ENCODE measurements at regions not wholly inside any gene's neighbourhood (a gene's known extent, or its start where the extent isn't known, plus 50 kb on each side); places are given as distances from the start of the nearest gene placed in this dataset.

GRCh38 chr6:91167846-91168245 lies 581.0 kb upstream of the MAP3K7 start:
- H3K56ac ChIP-seq (replicated peaks; ENCODE audit: insufficient read length, low read depth, low read length), result no peak overlapping the region
- no peak overlapping the region for H3K4me2 ChIP-seq (ENCODE audit: insufficient read depth in 1 of 2, low read depth in 2 of 2, low read length in 2 of 2)
- no peak overlapping the region for H4K5ac ChIP-seq (ENCODE audit: insufficient read length, low read depth, low read length)
- POLR2A ChIA-PET (ENCODE audit: partially characterized antibody), result no interaction called here
- no peak overlapping the region for H3K14ac ChIP-seq (ENCODE audit: insufficient read length)
- no peak overlapping the region for H2BK20ac ChIP-seq (ENCODE audit: low read length)
- no peak overlapping the region for H2BK5ac ChIP-seq (ENCODE audit: low read depth, low read length)
- no peak overlapping the region for H2BK12ac ChIP-seq (ENCODE audit: low read depth, low read length)
- H4K20me1 ChIP-seq (replicated peaks in 1 of 2; ENCODE audit: control insufficient read depth in 1 of 2, insufficient read depth in 2 of 2, low read length in 2 of 2), result no peaks in the 10 kb centered on the region
- no peak overlapping the region for H3K27ac ChIP-seq (ENCODE audit: low read depth, low read length)
- H4K91ac ChIP-seq (replicated peaks; ENCODE audit: insufficient read length, low read length), result no peak overlapping the region
- H2BK15ac ChIP-seq (ENCODE audit: low read length), result no peak overlapping the region
- no peak overlapping the region for H3K4ac ChIP-seq (replicated peaks; ENCODE audit: insufficient read length, low read depth, low read length)
- no peaks in the 10 kb centered on the region for H3K79me1 ChIP-seq (ENCODE audit: low read depth, low read length)
- no peaks in the 10 kb centered on the region for H3K27me3 ChIP-seq (replicated peaks in 1 of 4; ENCODE audit: control insufficient read depth in 3 of 4, extremely low read depth in 1 of 4, insufficient read depth in 3 of 4, low read length in 3 of 4)
- H2AK5ac ChIP-seq (ENCODE audit: low read depth, low read length), result no peak overlapping the region
- H3K9ac ChIP-seq (replicated peaks in 1 of 4; ENCODE audit: extremely low read depth in 1 of 4, low read depth in 3 of 4, low read length in 3 of 4), result no peak overlapping the region
- CTCF ChIA-PET (ENCODE audit: partially characterized antibody), result interaction anchor here (0.7 to 1.9 kb wide), 9 partner anchors 9 to 858 kb away, joined by 3 to 8 read pairs (median 4); no protein-coding TSS in a partner anchor
- no peak overlapping the region for H3K23ac ChIP-seq (ENCODE audit: insufficient read length)
- H3K18ac ChIP-seq (ENCODE audit: extremely low read depth, low read length), result no peak overlapping the region
- H4K8ac ChIP-seq (ENCODE audit: extremely low read depth, insufficient read depth, low read length), result no peak overlapping the region
- 78% methylated on average over 3 of the region's 3 CpGs; no CpG with 5 or more reads in 1 of the 2 experiments for WGBS, 2 experiments (ENCODE audit: extremely low coverage in 1 of 2, insufficient coverage in 1 of 2, insufficient read length in 1 of 2, insufficient replicate concordance in 2 of 2, low coverage in 1 of 2, low lambda C conversion rate in 2 of 2, missing lambda C conversion rate in 1 of 2)
- H3K9me3 ChIP-seq (ENCODE audit: insufficient read depth in 2 of 2, low read depth in 1 of 2, low read length in 1 of 2), result no peaks in the 10 kb centered on the region
- H3K36me3 ChIP-seq (ENCODE audit: control insufficient read depth in 2 of 4, insufficient read depth in 4 of 4, low read length in 3 of 4), result no peaks in the 10 kb centered on the region
- H3K79me2 ChIP-seq (ENCODE audit: control insufficient read depth in 1 of 2, insufficient read depth in 2 of 2, low read length in 2 of 2), result no peaks in the 10 kb centered on the region
- FAIRE-seq (no peak), DNase-seq (ENCODE audit: low read depth in 1 of 2, low spot score in 2 of 2) (no peak)
- H3K23me2 ChIP-seq (ENCODE audit: low read depth, low read length), result no peaks in the 10 kb centered on the region
- H3K4me3 ChIP-seq (ENCODE audit: extremely low read depth in 1 of 4, insufficient read depth in 2 of 4, low read depth in 3 of 4, low read length in 4 of 4), result no peak overlapping the region
- no peak overlapping the region for H2AFZ ChIP-seq (ENCODE audit: low read length)
- H3K4me1 ChIP-seq (replicated peaks in 1 of 4; ENCODE audit: control insufficient read depth in 3 of 4, insufficient read depth in 4 of 4, low read length in 3 of 4), result peaks cover 0 to 3% (median 0%) of the 10 kb centered on the region in 4 experiments; a peak in 1 of 7 replicates
- no peak overlapping the region for H2BK120ac ChIP-seq (replicated peaks; ENCODE audit: low read depth, low read length)
- TF ChIP-seq RAD21 (IDR thresholded peaks at IDR 0.05 in 1 of 2, conservative IDR thresholded peaks at IDR 0.05 in 1 of 2; ENCODE audit: low read depth in 2 of 2, low read length in 2 of 2), result peak; percentile 51 to 53
- peak in 2 of 3 experiments; percentile 42 to 73; a peak in 3 of 4 replicates for TF ChIP-seq CTCF (IDR thresholded peaks at IDR 0.05; ENCODE audit: control extremely low read depth in 1 of 3, insufficient read depth in 1 of 3, low read depth in 1 of 3, low read length in 3 of 3)
- no peak for TF ChIP-seq EGR1 (IDR thresholded peaks at IDR 0.05; ENCODE audit: borderline replicate concordance, low read depth, low read length)

All from H1 (cell line).